ENCODE measurements at regions not wholly inside any gene's neighbourhood (a gene's known extent, or its start where the extent isn't known, plus 50 kb on each side); places are given as distances from the start of the nearest gene placed in this dataset.

GRCh38 chr3:29152379-29152778, 128.5 kb upstream of the RBMS3 start:
- Histone ChIP-seq H3K9me3 (no peaks in the 10 kb centered on the region), H3K36me3 (ENCODE audit: insufficient read depth in 1 of 2, low read depth in 1 of 2) (no peaks in the 10 kb centered on the region), H3K4me3 (no peak overlapping the region), H3K27me3 (ENCODE audit: insufficient read depth in 3 of 3, low read length in 2 of 3) (no peaks in the 10 kb centered on the region), H3K4me1 (peaks cover 5% of the 10 kb centered on the region), H3K27ac (no peak overlapping the region)
- no peak for DNase-seq
- intact Hi-C loops (cut with DNase I), result loop anchor here in 1 of 2 donors (5.0 kb wide), 1 partner anchor 125 kb away; no protein-coding TSS in a partner anchor
- 77 to 89% (median 85%) methylated on average over 2 of the region's 2 CpGs for WGBS, 3 donors
- TF ChIP-seq CTCF (IDR thresholded peaks at IDR 0.05), result no peak
- no peak for ATAC-seq

GRCh38 chr3:29153811-29154210, 127.1 kb upstream of the RBMS3 start:
- TF ChIP-seq CTCF (IDR thresholded peaks at IDR 0.05), result no peak
- no peak for ATAC-seq
- DNase-seq, result no peak
- Histone ChIP-seq H3K27me3 (ENCODE audit: insufficient read depth in 3 of 3, low read length in 2 of 3) (no peaks in the 10 kb centered on the region), H3K4me1 (peaks cover 5% of the 10 kb centered on the region), H3K36me3 (ENCODE audit: insufficient read depth in 1 of 2, low read depth in 1 of 2) (no peaks in the 10 kb centered on the region), H3K27ac (no peak overlapping the region), H3K9me3 (no peaks in the 10 kb centered on the region), H3K4me3 (no peak overlapping the region)
- 66 to 81% (median 78%) methylated on average over 3 of the region's 3 CpGs for WGBS, 3 donors
- intact Hi-C loops (cut with DNase I), result loop anchor here in 1 of 2 donors (5.0 kb wide), 1 partner anchor 123 kb away; no protein-coding TSS in a partner anchor

- H3K36me3 ChIP-seq (ENCODE audit: insufficient read depth in 1 of 2, low read depth in 1 of 2), result no peaks in the 10 kb centered on the region
- H3K27me3 ChIP-seq (ENCODE audit: insufficient read depth in 3 of 3, low read length in 2 of 3), result no peaks in the 10 kb centered on the region
- peak overlapping the region; percentile 30 for H3K27ac ChIP-seq
- peaks cover 5% of the 10 kb centered on the region for H3K4me1 ChIP-seq
- H3K4me3 ChIP-seq, result no peak overlapping the region
- 14 to 27% (median 27%) methylated on average over 5 of the region's 5 CpGs for WGBS, 3 donors
- intact Hi-C loops (cut with DNase I), result no loop called here
- DNase-seq (peak in 1 of 2 donors; percentile 42), ATAC-seq (peak in 3 of 4 donors; percentile 31 to 85 (median 72))
- TF ChIP-seq CTCF (IDR thresholded peaks at IDR 0.05), result no peak
- no peaks in the 10 kb centered on the region for H3K9me3 ChIP-seq
These were observed 124.7 kb upstream of the RBMS3 start for GRCh38 chr3:29156086-29156715.

- no peaks in the 10 kb centered on the region for H3K9me3 ChIP-seq
- H3K36me3 ChIP-seq (ENCODE audit: insufficient read depth in 1 of 2, low read depth in 1 of 2), result no peaks in the 10 kb centered on the region
- H3K27me3 ChIP-seq (ENCODE audit: insufficient read depth in 3 of 3, low read length in 2 of 3), result no peaks in the 10 kb centered on the region
- H3K4me1 ChIP-seq, result no peaks in the 10 kb centered on the region
- no peak for TF ChIP-seq CTCF (IDR thresholded peaks at IDR 0.05)
- no peak for ATAC-seq
- 58 to 78% (median 62%) methylated on average over 3 of the region's 3 CpGs for WGBS, 3 donors
- intact Hi-C loops (cut with DNase I), result loop anchor here in 1 of 2 donors (10.0 kb wide), 1 partner anchor 100 kb away; no protein-coding TSS in a partner anchor
- no peak overlapping the region for H3K27ac ChIP-seq
- no peak for DNase-seq
- no peak overlapping the region for H3K4me3 ChIP-seq
These were observed 116.0 kb upstream of the RBMS3 start for GRCh38 chr3:29164825-29165224.

- no peaks in the 10 kb centered on the region for H3K9me3 ChIP-seq
- TF ChIP-seq CTCF (IDR thresholded peaks at IDR 0.05), result no peak
- ATAC-seq, result no peak
- no peaks in the 10 kb centered on the region for H3K36me3 ChIP-seq (ENCODE audit: insufficient read depth in 1 of 2, low read depth in 1 of 2)
- no peak for DNase-seq
- no peaks in the 10 kb centered on the region for H3K27me3 ChIP-seq (ENCODE audit: insufficient read depth in 3 of 3, low read length in 2 of 3)
- 98 to 100% (median 99%) methylated on average over 1 of the region's 1 CpG for WGBS, 3 donors
- intact Hi-C loops (cut with DNase I), result loop anchor here in 1 of 2 donors (10.0 kb wide), 1 partner anchor 98 kb away; no protein-coding TSS in a partner anchor
- no peaks in the 10 kb centered on the region for H3K4me1 ChIP-seq
- no peak overlapping the region for H3K4me3 ChIP-seq
- no peak overlapping the region for H3K27ac ChIP-seq
These were observed 113.7 kb upstream of the RBMS3 start for GRCh38 chr3:29167180-29167579.

Data from psoas muscle (tissue), 7 donors.